BJ (cell line): ENCODE measurements at regions not wholly inside any gene's neighbourhood (a gene's known extent, or its start where the extent isn't known, plus 50 kb on each side); places are given as distances from the start of the nearest gene placed in this dataset.
"Not testable (repeated sequence)": the region's sequence is repeated elsewhere in the genome, so short reads cannot be mapped to it uniquely, and the experiment has no call there.

Experiments used
- CTCF ChIA-PET: fragments of 350-600 bp; formaldehyde crosslinking; extraction: SDS; loops from one replicate; lab custom pipeline; 2021; ENCODE audit warnings: antibody characterized with exemption, inconsistent platforms; lab: Yijun Ruan, JAX
- POLR2A ChIA-PET: fragments of 300-600 bp; sonication (Branson Sonifier 250); formaldehyde crosslinking; extraction: SDS; loops from one replicate; lab custom pipeline; 2021; ENCODE audit warnings: antibody characterized with exemption; lab: Charles Lee
- DNase-seq: peaks from one replicate; pipeline ENCODE4 v3.0.0-alpha.2; 2011; ENCODE audit warnings: low read depth
- H3K27me3 ChIP-seq: 2 replicates; pipeline ENCODE4 v1.6.0; 2011; ENCODE audit warnings: low read length; ENCODE audit not compliant: control insufficient read depth, insufficient read depth
- H3K36me3 ChIP-seq: 2 replicates; pipeline ENCODE4 v1.5.1; 2011; ENCODE audit warnings: low read length; ENCODE audit not compliant: control insufficient read depth, insufficient read depth
- H3K4me3 ChIP-seq: 2 replicates; pipeline ENCODE4 v1.5.1; 2011; ENCODE audit warnings: low read depth, mild to moderate bottlenecking, control low read depth, low read length
- TF ChIP-seq, protein P1 (sequence below): IDR thresholded peaks from 2 replicates; pipeline ENCODE4 v1.5.1; 2011; ENCODE audit warnings: low read depth, mild to moderate bottlenecking, control low read depth, inconsistent platforms, low read length, moderate library complexity; ENCODE audit not compliant: insufficient read depth

DNA sequence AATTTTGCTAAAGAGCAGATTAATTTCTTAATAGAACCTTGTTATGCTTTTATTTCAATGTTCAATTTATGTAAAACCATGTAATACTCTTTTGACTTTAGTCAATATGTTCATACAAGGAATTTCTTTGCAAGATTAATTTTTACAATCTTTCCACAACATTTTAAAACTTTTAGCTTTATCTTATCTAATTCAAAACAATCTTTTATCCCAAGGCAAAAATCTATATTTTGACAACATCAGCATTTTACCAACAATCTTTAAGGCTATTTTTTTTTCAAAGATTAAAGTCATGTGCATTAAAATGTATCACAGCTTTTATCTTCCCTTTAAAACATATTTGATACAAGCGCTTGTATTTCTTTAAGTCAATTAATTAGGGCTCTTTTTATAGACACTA is 914.7 kb downstream of the PLOD2 start:
- ChIA-PET CTCF (no interaction called here), POLR2A (no interaction called here)
- DNase-seq: no peak
- H3K36me3 ChIP-seq: no peaks in the 10 kb centered on the region
- TF ChIP-seq, protein P1, sequence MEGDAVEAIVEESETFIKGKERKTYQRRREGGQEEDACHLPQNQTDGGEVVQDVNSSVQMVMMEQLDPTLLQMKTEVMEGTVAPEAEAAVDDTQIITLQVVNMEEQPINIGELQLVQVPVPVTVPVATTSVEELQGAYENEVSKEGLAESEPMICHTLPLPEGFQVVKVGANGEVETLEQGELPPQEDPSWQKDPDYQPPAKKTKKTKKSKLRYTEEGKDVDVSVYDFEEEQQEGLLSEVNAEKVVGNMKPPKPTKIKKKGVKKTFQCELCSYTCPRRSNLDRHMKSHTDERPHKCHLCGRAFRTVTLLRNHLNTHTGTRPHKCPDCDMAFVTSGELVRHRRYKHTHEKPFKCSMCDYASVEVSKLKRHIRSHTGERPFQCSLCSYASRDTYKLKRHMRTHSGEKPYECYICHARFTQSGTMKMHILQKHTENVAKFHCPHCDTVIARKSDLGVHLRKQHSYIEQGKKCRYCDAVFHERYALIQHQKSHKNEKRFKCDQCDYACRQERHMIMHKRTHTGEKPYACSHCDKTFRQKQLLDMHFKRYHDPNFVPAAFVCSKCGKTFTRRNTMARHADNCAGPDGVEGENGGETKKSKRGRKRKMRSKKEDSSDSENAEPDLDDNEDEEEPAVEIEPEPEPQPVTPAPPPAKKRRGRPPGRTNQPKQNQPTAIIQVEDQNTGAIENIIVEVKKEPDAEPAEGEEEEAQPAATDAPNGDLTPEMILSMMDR: no peak
- H3K27me3 ChIP-seq: no peaks in the 10 kb centered on the region
- no peak overlapping the region for H3K4me3 ChIP-seq

DNA sequence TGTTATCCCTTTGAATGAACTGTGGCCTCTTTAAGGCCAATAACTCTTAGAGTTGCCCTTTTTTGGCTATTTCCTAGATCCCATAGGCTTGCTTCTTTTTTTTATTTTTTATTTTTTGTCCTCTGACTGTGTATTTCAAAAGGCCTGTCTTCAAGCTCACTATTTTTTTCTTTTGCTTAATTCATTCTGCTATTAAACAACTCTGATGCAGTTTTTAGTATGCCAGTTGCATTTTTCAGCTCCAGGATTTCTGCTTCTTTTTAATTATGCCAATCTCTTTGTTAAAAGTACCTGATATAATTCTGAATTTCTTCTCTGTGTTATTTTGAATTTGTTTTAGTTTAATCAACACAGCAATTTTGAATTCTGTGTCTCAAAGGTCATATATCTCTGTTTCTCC is 912.1 kb downstream of the PLOD2 start:
- no peak overlapping the region for H3K4me3 ChIP-seq
- DNase-seq: no peak
- no peaks in the 10 kb centered on the region for H3K36me3 ChIP-seq
- TF ChIP-seq, protein P1: no peak
- CTCF ChIA-PET: no interaction called here
- no peaks in the 10 kb centered on the region for H3K27me3 ChIP-seq
- POLR2A ChIA-PET: no interaction called here

DNA sequence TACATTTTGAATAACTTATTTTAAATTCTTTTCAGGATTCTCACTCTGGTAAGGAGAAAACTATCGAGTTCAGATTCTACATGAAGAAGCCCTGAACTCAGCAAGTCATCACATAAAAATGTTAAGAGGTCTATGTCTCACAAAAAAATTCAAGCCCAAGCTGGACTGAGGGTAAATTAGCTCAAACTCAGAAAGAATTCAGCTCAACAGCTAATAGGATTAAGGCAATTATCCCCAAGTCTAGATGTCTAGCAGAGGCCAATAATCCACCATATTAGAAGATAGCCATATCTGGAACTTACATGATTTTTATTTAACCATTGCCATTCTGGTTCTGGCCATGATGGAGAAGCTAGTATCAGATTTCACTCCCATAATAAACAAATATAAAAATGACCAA is 909.7 kb downstream of the PLOD2 start:
- Histone ChIP-seq H3K36me3 (no peaks in the 10 kb centered on the region), H3K27me3 (no peaks in the 10 kb centered on the region), H3K4me3 (no peak overlapping the region)
- POLR2A ChIA-PET: no interaction called here
- TF ChIP-seq, protein P1: no peak
- DNase-seq: no peak
- CTCF ChIA-PET: no interaction called here

DNA sequence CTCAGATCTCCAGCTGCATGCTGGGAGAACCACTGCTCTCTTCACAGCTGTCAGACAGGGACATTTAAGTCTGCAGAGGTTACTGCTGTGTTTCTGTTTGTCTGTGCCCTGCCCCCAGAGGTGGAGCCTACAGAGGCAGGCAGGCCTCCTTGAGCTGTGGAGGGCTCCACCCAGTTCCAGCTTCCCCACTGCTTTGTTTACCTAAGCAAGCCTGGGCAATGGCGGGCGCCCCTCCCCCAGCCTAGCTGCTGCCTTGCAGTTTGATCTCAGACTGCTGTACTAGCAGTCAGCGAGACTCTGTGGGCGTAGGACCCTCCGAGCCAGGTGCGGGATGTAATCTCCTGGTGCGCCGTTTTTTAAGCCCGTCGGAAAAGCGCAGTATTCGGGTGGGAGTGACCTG is 903.0 kb downstream of the PLOD2 start:
- CTCF ChIA-PET, H3K27me3 ChIP-seq, POLR2A ChIA-PET, H3K36me3 ChIP-seq, DNase-seq, H3K4me3 ChIP-seq: not testable (repeated sequence)

DNA sequence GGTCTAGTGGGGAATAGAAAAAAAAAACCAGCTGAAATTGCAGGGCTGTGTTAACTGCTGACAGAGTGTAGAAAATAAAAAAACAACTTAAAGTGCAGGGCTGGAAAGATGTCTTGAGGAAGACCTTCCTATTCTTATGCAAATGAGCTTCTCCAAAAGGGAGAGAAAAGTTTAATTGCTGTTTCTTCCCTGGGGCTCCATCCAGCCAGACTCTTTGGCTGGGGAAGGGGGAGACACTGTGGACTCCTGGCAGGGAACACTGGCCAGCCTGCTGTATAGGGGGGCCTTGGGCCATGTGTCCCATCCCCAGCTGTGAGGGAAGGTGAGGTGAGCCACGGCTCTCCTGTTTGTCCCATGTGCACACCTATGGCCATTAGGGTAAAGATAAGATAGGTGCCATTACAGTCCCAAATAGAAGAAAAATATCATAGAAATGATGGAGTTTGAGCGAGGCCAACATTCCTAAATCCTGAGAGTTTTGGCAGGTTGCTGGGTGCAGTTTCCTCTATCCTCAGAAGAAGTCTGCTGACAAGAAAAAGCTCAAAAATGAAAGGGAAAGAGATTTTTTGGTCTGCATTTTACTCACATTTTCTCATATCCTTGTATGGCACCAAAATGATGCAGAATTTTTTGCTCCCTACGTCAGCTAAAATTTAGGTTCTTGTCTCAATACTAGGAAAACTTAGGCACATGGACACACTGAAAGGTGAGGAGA is 901.7 kb downstream of the PLOD2 start:
- no peak for DNase-seq
- TF ChIP-seq, protein P1: no peak
- no peak overlapping the region for H3K4me3 ChIP-seq
- ChIA-PET CTCF (no interaction called here), POLR2A (no interaction called here)
- H3K36me3 ChIP-seq: no peaks in the 10 kb centered on the region
- no peaks in the 10 kb centered on the region for H3K27me3 ChIP-seq

DNA sequence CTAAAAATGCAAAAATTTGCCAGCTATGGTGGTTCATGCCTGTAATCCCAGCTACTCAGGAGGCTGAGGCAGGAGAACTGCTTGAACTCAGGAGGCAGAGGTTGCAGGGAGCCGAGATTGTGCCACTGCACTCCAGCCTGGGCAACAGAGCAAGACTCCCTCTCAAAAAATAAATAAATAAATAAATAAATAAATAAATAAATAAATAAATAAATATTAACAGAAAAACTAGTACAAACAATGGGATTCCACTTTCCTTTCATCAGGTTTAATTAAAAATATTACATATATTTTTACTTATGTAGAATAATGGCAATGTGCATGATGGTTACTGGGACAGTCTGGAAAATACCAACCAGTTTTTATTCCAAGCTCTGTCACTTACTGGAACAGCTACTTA is 897.5 kb downstream of the PLOD2 start:
- H3K4me3 ChIP-seq, H3K27me3 ChIP-seq, POLR2A ChIA-PET, H3K36me3 ChIP-seq, DNase-seq, CTCF ChIA-PET: not testable (repeated sequence)
